ENCODE measurements at regions not wholly inside any gene's neighbourhood (a gene's known extent, or its start where the extent isn't known, plus 50 kb on each side); places are given as distances from the start of the nearest gene placed in this dataset.

DNA sequence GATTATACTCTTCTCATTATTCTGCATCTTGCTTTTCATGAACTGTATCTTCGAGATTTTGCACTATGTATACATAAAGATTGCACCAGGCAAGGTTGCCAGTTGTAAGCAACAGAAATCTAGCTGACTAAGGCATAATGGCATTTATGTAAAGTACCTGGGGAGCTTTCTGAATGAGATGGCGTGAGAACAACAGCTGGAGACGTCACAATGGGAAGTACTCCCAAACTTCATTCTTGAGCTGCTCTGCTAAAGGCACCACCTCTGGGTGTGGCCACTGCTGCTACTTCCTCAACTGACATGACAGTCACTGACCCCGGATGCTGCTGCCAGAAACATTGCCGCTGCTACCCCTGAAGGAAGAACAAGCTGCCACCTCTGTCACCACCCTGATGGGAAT is 220.7 kb downstream of the NOVA1 start:
- ATAC-seq: no peak
- TF ChIP-seq GLIS3 (CRISPR knock-in tag; IDR thresholded peaks at IDR 0.05) (no peak), ESRRG (CRISPR knock-in tag; IDR thresholded peaks at IDR 0.05) (no peak), ZFP3 (CRISPR knock-in tag; IDR thresholded peaks at IDR 0.05) (no peak), BACH2 (CRISPR knock-in tag; IDR thresholded peaks at IDR 0.05; ENCODE audit: borderline replicate concordance) (no peak), ZNF70 (CRISPR knock-in tag; IDR thresholded peaks at IDR 0.05) (no peak)
- TF ChIP-seq, protein P1, sequence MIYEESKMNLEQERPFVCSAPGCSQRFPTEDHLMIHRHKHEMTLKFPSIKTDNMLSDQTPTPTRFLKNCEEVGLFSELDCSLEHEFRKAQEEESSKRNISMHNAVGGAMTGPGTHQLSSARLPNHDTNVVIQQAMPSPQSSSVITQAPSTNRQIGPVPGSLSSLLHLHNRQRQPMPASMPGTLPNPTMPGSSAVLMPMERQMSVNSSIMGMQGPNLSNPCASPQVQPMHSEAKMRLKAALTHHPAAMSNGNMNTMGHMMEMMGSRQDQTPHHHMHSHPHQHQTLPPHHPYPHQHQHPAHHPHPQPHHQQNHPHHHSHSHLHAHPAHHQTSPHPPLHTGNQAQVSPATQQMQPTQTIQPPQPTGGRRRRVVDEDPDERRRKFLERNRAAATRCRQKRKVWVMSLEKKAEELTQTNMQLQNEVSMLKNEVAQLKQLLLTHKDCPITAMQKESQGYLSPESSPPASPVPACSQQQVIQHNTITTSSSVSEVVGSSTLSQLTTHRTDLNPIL (CRISPR knock-in tag; IDR thresholded peaks at IDR 0.05; ENCODE audit: low read depth): no peak
- TF ChIP-seq, protein P2, sequence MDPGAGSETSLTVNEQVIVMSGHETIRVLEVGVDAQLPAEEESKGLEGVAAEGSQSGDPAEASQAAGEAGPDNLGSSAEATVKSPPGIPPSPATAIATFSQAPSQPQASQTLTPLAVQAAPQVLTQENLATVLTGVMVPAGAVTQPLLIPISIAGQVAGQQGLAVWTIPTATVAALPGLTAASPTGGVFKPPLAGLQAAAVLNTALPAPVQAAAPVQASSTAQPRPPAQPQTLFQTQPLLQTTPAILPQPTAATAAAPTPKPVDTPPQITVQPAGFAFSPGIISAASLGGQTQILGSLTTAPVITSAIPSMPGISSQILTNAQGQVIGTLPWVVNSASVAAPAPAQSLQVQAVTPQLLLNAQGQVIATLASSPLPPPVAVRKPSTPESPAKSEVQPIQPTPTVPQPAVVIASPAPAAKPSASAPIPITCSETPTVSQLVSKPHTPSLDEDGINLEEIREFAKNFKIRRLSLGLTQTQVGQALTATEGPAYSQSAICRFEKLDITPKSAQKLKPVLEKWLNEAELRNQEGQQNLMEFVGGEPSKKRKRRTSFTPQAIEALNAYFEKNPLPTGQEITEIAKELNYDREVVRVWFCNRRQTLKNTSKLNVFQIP (CRISPR knock-in tag; IDR thresholded peaks at IDR 0.05; ENCODE audit: borderline replicate concordance, low read depth): no peak

DNA sequence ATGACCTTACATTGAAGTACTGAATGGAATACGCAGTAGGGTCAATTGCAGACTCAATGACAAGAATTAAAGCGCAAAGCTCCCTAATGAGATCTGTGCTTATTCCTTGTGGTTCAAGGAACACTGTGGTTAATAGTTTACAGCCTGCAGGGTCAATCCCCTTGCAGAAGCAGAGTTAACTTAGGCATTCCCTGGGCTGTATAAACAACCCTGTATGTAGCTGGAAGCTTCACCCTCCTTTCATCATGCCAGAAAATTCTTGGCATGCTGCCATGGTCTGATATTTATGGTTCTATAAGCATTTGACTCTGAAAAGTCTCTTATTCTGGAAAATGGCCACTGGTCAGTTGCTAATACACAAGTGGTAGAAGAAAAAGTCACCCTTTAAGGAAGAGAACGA is 227.7 kb downstream of the NOVA1 start:
- no peak for ATAC-seq
- TF ChIP-seq PPARA (CRISPR knock-in tag; IDR thresholded peaks at IDR 0.05; ENCODE audit: borderline replicate concordance) (no peak), ESRRG (CRISPR knock-in tag; IDR thresholded peaks at IDR 0.05) (no peak)

DNA sequence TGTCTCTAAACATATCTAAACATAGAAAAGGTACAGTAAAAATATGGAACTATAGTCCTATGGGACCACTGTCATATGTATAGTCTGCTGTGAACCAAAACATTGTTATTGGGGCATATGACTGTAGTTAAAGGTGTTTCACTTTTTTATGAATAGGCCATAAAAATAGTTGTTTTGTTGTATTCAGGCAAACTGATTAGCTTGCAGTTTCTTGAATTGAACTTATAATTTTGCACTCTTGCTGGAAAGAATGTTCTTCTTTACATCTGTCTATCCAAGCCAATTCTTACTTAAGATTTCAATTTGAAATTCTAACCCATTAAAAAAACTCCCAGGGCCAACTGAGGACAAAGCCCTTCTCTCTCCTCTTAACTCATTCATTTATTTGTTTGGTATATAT is 234.1 kb downstream of the NOVA1 start:
- TF ChIP-seq ZC3H10 (CRISPR knock-in tag; IDR thresholded peaks at IDR 0.05): no peak
- ATAC-seq: no peak

DNA sequence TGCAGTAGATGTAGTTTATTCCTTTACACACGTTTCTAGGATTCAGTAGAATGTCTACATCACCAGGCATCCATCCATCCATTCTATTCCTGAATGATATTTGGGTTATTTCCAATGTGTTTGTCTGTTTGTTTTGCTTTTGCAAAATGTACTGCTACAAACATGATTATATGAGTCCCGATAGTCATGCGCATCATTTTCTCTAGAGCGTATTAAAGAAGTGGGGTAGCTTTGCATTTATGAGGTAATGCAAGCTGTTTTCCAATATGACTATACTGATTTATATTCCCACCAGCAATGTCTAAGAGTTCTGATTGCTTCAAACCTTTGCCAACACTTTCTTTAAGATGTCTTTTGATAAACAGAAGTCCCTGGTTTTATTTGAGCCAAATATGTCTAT is 253.2 kb downstream of the NOVA1 start:
- TF ChIP-seq PPARA (CRISPR knock-in tag; IDR thresholded peaks at IDR 0.05; ENCODE audit: borderline replicate concordance): no peak
- TF ChIP-seq, protein P3, sequence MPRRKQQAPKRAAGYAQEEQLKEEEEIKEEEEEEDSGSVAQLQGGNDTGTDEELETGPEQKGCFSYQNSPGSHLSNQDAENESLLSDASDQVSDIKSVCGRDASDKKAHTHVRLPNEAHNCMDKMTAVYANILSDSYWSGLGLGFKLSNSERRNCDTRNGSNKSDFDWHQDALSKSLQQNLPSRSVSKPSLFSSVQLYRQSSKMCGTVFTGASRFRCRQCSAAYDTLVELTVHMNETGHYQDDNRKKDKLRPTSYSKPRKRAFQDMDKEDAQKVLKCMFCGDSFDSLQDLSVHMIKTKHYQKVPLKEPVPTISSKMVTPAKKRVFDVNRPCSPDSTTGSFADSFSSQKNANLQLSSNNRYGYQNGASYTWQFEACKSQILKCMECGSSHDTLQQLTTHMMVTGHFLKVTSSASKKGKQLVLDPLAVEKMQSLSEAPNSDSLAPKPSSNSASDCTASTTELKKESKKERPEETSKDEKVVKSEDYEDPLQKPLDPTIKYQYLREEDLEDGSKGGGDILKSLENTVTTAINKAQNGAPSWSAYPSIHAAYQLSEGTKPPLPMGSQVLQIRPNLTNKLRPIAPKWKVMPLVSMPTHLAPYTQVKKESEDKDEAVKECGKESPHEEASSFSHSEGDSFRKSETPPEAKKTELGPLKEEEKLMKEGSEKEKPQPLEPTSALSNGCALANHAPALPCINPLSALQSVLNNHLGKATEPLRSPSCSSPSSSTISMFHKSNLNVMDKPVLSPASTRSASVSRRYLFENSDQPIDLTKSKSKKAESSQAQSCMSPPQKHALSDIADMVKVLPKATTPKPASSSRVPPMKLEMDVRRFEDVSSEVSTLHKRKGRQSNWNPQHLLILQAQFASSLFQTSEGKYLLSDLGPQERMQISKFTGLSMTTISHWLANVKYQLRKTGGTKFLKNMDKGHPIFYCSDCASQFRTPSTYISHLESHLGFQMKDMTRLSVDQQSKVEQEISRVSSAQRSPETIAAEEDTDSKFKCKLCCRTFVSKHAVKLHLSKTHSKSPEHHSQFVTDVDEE (CRISPR knock-in tag; IDR thresholded peaks at IDR 0.05): no peak
- TF ChIP-seq ISL1 (CRISPR knock-in tag; IDR thresholded peaks at IDR 0.05): no peak
- TF ChIP-seq, protein P1 (CRISPR knock-in tag; IDR thresholded peaks at IDR 0.05; ENCODE audit: low read depth): no peak
- no peak for TF ChIP-seq OSR1 (CRISPR knock-in tag; IDR thresholded peaks at IDR 0.05)
- no peak for TF ChIP-seq SNAI2 (CRISPR knock-in tag; IDR thresholded peaks at IDR 0.05)
- TF ChIP-seq GLIS3 (CRISPR knock-in tag; IDR thresholded peaks at IDR 0.05): no peak
- no peak for TF ChIP-seq ESRRG (CRISPR knock-in tag; IDR thresholded peaks at IDR 0.05)
- TF ChIP-seq ZC3H10 (CRISPR knock-in tag; IDR thresholded peaks at IDR 0.05): no peak
- TF ChIP-seq, protein P4, sequence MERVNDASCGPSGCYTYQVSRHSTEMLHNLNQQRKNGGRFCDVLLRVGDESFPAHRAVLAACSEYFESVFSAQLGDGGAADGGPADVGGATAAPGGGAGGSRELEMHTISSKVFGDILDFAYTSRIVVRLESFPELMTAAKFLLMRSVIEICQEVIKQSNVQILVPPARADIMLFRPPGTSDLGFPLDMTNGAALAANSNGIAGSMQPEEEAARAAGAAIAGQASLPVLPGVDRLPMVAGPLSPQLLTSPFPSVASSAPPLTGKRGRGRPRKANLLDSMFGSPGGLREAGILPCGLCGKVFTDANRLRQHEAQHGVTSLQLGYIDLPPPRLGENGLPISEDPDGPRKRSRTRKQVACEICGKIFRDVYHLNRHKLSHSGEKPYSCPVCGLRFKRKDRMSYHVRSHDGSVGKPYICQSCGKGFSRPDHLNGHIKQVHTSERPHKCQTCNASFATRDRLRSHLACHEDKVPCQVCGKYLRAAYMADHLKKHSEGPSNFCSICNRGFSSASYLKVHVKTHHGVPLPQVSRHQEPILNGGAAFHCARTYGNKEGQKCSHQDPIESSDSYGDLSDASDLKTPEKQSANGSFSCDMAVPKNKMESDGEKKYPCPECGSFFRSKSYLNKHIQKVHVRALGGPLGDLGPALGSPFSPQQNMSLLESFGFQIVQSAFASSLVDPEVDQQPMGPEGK (CRISPR knock-in tag; IDR thresholded peaks at IDR 0.05; ENCODE audit: borderline replicate concordance): no peak
- TF ChIP-seq CSDC2 (CRISPR knock-in tag; IDR thresholded peaks at IDR 0.05): no peak
- TF ChIP-seq ZNF8 (CRISPR knock-in tag; IDR thresholded peaks at IDR 0.05): no peak
- ATAC-seq: no peak

DNA sequence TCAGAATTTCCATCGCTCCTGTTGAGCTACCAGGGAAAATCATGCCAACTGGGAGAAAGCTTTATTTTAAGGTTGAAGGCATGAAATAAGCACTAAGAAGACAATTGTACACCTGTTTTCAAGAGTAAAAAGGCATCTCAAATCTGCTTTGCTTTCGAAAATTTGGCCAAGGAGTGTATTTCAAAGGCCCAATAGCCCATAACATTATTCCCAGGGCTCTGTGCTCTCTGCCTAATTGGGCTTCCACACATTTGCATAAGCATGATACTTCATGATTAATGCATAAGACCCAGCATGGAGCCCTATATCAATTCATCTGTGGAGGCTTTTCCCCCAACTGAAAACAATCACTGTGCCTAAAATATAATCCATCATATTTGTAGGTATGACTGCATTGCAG is 258.5 kb downstream of the NOVA1 start:
- no peak for ATAC-seq
- TF ChIP-seq ESRRG (CRISPR knock-in tag; IDR thresholded peaks at IDR 0.05) (no peak), ZNF8 (CRISPR knock-in tag; IDR thresholded peaks at IDR 0.05) (no peak), ZFP3 (CRISPR knock-in tag; IDR thresholded peaks at IDR 0.05) (no peak), CSDC2 (CRISPR knock-in tag; IDR thresholded peaks at IDR 0.05) (no peak), ZNF70 (CRISPR knock-in tag; IDR thresholded peaks at IDR 0.05) (no peak), SNAI2 (CRISPR knock-in tag; IDR thresholded peaks at IDR 0.05) (no peak)
- TF ChIP-seq, protein P3 (CRISPR knock-in tag; IDR thresholded peaks at IDR 0.05): no peak
- TF ChIP-seq, protein P5, sequence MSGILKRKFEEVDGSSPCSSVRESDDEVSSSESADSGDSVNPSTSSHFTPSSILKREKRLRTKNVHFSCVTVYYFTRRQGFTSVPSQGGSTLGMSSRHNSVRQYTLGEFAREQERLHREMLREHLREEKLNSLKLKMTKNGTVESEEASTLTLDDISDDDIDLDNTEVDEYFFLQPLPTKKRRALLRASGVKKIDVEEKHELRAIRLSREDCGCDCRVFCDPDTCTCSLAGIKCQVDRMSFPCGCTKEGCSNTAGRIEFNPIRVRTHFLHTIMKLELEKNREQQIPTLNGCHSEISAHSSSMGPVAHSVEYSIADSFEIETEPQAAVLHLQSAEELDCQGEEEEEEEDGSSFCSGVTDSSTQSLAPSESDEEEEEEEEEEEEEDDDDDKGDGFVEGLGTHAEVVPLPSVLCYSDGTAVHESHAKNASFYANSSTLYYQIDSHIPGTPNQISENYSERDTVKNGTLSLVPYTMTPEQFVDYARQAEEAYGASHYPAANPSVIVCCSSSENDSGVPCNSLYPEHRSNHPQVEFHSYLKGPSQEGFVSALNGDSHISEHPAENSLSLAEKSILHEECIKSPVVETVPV (CRISPR knock-in tag; IDR thresholded peaks at IDR 0.05): no peak
- TF ChIP-seq, protein P4 (CRISPR knock-in tag; IDR thresholded peaks at IDR 0.05; ENCODE audit: borderline replicate concordance): no peak
